Medulla oblongata (tissue), 1 donor: ENCODE measurements at regions not wholly inside any gene's neighbourhood (a gene's known extent, or its start where the extent isn't known, plus 50 kb on each side); places are given as distances from the start of the nearest gene placed in this dataset.

ENCODE experiments used
- DNase-seq: peaks from one replicate; pipeline ENCODE4 v3.0.0-alpha.2; 2015; ENCODE audit errors: extremely low spot score

DNA sequence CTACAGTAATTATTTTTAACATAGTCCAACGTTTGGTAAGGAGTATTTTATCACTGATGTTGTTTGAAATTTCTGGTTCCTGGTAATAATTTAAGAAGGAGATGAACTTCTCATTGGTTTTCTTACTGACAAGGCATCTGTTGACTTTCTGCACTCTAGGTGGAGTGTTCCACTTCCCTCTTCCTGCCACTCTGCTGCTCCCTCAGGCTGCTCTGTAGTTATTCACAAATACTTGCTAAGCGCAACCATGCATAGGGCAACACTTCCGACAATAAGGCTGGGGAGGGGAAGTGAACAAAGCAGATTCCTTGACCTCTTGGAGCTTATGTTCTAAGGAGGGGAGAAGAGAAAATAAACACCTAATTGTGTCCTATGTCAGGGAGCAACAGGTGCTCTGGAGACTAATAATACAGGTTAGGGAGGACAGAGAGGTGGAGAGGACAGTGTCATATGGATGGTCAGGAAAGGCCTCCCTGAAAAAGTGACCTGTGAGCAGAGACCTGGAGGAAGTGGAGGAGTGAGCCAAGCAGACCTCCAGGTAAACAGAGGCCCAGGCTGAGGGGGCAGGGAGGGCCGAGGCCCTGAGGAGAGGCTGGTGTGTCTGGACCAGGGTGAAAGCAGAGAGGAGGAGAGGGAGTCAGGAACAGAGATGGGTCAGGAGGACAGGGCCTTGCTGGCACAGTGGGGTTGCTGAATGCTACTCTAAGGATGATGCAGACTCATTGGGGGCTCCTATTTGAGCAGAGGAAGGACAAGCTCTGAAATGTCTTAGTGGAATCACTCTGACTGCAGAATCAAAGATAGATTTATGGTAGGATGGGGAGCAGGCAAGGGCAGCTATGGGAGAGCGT is 134.8 kb upstream of the SLC24A3 start:
- DNase-seq, result no peak

DNA sequence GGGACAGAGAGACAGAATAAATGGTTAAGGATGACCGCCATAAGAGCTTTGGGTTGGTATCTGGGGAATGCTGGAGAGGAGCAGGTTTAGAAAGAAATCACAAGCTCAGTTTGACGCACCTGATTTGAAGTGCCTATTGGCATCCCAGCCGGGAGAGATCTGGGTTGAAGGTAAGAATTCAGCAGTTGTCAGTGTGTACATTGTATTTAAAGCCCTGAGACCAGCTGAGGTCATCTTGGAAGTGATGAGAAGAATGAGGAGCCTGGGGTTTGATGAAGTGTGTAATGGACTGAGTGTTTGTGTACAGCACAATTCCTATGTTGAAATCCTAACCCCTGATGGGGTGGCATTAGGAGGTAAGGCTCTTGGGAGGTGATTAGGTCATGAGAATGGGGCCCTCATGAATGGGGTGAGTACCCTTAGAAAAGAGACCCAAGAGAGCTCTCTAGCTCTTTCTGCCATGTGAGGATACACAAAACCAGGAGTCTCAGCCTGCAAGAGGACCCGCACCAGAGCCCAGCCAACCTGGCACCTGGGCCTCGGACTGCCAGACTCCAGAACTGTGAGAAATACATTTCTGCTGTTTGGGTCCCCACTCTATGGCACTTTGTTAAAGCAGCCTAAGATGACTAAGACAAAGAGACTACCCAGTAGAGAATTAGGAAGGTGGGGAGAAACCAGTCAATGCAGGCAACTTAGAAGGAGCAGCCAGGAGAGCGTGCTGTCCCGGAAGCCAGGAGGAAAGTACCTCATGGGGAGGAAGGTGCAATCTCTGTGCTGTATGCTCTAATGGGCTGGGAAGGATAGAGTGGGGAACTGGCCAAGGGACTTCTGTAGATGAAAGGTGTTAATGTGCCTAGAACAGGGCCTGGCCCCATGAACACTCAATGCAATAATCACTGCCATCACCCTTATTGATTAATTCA is 133.7 kb upstream of the SLC24A3 start:
- DNase-seq, result no peak

DNA sequence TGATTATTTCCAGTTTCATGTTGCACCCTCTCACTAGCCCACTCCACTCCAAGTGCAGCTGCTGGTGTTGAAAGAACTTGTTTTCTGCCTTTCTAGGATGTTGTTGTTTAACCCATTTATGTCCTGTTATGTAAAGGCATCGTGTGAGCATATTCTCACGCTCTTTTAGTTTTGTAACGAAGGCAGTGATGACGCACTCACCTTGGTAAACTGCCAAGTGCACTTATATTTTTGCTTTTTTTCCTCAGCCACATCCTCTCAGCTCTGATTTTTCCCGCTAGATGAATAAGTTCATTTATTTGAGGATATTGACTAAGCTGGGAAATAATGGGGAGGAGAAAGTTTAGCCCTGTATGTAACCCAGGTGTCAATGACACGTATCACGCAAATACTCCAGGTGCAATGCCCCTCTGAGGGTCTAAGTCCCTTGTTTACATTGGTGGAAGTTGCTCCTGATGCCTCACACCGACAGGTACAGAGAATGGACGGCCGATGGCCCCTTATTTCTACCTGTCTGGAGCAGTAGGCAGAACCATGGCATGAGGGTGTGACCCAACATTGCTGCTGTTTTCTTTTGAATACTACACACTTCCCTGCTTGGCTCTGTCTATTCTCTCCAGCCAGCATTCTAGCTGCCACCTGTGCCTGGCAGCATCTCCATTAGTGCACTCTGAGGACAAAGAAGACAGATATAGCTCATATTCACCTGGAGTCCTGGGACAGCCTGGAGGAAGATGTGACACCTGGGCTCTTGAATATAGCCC is 132.7 kb upstream of the SLC24A3 start:
- no peak for DNase-seq

DNA sequence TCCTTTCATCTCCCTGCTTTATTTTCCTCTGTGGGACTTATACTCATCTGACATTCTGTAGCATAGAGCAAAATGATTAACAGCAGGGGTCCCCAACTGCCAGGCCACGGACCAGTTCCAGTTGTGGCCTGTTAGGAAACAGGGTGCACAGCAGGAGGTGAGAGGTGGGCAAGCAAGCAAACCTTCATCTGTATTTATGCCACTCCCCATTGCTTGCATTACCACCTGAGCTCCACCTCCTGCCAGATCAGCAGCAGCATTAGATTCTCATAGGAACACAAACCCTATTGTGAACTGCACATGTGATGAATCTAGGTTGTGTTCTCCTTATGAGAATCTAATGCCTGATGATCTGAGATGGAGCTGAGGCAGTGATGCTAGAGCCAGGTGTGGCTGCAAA is 130.5 kb upstream of the SLC24A3 start:
- DNase-seq, result no peak

DNA sequence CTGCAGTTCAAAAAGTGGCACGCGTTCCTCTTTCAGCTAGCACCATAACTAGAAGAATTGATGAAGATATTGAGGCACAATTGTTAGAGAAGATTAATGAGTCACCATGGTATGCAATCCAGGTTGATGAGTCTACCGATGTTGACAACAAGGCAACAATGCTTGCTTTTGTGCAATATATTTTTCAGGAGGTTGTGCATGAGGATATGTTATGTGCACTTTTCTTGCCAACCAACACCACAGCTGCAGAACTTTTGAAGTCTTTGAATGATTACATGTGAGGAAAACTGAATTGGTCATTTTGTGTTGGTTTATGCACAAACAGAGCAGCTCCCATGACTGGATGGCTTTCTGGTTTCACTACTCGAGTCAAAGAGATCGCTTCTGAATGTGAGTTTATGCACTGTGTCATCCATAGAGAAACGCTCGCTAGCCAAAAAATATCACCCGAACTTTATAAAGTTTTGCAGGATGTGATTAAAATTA is 129.3 kb upstream of the SLC24A3 start:
- DNase-seq, result no peak

DNA sequence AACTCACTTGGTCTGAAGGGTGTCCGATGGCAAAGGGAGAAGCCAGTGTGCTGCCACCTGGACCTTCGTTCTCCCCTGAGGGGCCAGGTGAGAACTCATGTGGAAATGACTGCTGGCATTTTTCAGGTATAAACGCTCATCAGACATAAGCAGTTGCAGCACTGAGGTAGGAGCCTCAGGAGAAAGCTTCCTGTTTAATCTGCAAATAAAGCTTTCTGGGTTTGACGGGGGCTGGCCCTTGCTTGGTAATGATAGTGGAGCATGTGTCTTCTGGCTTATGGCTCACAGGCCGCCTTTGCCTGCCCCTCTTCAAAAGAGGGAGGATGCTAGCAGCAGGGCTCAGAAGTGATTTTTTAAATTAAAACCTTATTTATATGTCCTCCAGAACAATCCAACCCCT is 122.1 kb upstream of the SLC24A3 start:
- DNase-seq, result no peak

DNA sequence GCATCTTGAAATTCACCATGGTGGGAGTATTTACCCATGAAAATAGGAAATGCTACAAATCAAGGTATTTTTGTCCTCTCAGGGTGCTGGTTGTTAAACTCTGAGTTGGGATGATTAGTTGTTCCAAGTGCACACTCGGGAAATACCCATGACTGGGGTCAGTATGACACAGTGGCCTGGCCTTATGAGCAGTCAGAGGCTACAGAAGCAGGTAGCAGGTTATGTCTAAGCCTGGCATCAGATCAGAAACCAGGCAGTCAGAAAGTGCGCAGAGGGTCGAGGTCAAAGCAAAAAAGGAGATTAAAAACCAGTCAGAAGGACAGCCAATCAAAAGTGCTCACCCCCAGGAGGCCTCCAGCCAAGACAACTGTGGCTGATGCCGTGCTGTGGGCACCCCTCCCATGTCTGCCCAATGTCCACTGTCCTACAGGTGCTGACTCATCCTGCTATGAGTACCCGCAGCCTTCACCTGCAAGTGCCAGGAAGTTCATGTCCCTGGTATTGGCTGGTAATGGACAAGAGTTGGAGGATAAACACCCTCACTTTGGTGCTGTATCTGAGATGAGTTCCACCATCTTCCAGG is 117.4 kb upstream of the SLC24A3 start:
- DNase-seq, result no peak

DNA sequence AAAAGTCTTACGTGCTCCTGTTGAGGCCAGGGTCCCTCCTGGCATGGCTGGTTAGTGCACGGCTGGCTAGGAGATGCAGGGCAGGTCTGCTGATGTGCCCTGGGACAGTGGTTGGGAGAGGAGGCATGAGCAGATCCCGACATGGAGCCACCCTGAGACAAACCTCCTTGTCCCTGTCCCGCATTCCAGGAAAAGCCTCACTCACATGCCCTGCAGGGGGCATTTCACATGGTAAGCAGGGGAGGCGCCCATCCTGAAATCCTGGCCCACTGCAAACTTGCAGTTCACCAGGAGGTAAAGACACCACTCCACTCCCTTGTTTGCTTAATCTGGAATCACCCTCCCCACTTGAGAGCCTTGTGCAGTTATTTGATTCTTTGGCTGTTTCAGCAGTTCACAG is 116.7 kb upstream of the SLC24A3 start:
- DNase-seq, result no peak

DNA sequence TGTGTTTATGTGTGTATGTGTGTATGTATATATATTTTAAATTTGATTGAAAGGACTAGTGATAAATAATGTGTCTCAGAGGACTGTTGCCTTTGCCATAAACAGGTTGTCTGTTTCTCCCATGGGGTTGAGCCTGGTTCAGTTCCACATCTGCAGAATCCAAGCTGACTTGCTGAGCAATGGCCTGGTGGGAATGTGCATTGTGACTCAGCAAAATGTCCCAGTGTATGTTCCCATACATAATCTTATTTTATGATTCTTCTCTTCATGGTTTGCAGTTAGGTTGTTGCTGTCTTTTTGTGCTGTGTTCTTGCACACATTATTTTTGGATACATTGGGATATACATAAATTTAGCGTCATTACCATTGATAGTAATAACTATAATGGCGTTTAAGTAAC is 115.6 kb upstream of the SLC24A3 start:
- DNase-seq, result no peak

DNA sequence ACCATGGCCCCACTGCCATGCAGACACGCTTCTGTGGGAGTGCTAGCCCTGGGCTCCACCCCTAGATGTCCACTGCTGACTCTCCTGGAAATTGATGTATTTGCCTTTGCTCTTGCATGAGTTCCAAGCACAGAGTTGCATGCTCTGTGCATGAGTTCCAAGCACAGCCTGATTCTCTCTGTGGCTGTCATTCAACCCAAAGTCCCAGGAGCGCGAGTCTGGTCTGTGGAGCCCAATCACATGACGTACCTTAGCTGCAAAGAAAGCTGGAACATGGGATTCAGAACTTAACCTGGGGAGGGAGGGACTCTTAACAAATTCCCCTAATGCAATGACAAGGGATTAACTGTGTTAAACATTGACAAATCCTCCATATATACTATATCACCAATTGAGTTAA is 114.3 kb upstream of the SLC24A3 start:
- no peak for DNase-seq

DNA sequence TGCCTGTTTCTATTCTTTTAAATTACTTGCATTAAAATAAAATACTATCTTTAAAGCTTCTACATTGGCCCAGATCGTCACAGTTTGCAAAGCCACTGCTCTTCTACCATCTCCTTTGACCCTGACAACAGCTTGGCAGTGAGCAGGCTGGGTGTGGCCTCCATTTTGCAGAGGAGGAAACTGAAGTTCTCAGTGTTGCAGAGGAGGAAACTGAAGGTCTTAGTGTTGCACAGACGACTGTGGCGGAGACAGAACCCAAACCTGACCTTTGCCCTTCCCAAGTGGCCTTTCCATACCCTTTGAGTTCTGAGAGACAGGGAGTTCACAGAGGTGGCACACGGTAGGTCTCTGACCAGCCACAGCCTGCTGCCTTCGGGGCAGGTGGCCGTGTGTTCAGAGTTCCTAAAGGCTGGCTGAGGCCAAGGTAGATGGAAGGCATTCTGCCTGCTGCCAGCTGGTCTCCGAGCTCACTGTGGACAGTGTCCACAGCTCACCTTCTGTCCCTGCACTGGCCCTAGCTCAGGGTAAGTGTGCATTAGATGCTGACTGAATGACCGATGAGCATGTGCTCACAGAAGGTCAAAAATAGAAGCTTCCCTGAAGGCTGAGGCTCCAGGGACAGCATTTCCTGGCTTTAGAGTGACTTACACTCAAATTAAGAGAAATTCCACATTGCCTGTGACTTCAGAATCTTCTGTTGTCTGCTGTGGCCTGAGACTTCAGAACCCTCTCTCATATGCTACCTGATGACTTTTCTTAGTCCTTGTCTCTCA is 113.5 kb upstream of the SLC24A3 start:
- no peak for DNase-seq

DNA sequence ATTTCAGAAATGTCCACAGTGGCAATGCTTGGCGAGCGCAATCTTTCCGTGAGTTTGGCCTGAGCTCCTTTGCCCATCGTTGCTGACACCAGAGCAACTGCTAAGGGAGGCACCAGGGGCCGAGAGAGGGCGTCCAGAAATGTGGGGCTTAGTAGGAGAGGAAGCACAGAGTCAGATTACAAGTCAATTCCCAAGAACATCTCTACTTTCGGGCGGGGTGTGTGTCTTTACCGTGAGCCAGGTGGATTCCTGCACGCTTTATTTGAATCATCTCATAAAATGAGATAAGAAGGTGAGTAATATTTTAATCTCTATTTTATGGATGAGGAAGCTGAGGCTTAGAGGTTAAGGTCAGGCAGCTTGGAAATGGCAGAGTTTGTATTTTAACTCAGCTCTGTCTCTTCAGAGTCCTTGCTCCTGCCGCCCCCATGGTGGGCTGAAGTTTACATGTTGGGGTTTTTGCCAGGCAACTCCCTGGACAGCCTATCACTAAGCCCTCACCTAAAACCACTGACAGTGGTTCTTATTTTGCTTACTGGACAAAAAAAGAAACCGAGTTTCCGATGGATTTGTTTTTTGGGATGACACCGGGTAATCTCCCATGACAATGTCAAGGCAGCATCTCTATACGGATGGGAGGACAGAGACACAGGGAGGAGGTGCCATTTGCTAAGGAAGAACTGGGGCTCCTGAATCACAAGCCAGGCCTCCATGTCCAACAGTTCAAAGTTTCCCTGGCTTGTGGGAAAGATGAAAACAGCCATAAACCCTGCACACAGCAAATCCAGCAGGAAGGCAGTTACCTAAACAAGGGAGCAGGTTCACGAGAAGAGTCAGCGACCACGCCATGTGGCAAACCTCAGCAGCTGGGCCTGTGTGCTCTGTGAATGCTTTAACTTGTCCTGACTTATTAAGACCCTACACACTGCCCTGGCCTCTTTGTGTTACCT is 112.6 kb upstream of the SLC24A3 start:
- DNase-seq, result no peak

DNA sequence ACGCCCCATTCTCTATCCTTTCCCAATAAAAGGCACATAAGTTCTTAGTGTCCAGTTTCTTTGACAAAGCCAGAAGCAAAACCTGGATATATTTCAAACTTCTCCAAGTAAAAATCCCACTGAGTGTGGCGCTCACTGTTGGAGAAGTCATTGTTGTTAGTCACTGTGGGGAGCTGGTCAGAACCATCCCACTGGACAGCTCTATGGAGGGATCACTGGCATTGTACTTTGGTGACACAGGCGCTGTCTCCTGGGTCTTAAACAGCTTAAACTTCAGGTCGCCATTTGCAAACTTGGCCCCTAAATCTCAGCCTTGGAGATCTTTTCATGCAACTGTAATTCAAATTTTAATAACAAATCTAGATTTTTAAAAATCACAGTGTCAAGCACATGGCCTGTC is 111.5 kb upstream of the SLC24A3 start:
- no peak for DNase-seq

DNA sequence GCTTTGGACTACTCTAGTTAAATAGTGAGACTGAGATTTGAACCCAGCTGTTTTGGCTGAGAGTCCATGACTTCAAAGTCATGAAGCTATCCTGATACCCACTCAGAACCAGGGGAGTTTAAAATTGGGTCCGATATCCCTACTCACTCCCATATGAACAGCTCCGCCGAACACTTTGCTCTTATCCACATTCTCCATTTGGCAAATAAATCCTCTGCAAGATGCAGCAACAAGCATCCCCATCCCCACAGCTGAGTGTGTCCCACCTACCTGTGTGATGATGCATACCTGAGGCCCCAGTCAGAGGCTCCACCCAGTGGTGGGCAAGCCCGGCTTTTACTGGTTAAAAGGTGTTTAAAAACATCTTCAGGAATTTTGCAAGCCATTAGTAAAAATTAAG is 108.3 kb upstream of the SLC24A3 start:
- DNase-seq, result no peak

DNA sequence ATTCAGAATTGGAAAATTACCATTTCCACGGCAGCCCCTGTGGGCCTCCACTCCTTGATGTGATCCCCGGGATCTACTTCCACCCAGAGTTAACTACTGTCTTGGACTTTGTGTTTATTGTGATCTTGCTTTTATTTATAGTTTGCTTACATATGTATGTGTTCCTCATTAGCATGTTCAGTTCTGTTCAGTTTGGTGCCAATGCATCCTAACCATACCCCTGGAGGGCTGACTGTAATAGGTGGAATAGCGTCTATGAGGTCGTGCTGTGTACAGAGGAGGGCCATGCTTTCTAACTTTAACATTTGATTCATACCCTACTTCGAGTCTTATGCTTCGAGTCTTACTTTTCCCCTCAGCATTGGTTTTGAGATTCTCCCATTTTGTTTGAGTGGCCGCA is 104.3 kb upstream of the SLC24A3 start:
- DNase-seq, result no peak

DNA sequence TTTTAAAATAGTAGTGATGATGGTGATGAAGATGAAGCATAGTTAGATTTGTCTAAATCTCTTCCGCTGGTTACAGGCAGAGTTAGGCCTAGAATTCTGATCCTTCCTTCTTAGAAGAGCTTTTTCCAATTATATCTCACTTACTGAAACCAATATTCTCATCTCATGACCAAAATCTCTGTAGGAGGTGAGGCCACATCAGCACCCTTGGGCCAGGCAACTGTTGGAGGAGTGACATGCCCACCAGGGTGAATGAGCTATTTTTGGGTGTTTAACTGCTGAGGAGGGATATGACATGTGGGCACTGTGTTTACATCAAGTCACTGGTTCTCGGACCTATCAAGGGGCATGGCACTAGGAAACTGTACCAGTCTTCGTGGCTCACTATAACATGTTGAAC is 102.2 kb upstream of the SLC24A3 start:
- no peak for DNase-seq

DNA sequence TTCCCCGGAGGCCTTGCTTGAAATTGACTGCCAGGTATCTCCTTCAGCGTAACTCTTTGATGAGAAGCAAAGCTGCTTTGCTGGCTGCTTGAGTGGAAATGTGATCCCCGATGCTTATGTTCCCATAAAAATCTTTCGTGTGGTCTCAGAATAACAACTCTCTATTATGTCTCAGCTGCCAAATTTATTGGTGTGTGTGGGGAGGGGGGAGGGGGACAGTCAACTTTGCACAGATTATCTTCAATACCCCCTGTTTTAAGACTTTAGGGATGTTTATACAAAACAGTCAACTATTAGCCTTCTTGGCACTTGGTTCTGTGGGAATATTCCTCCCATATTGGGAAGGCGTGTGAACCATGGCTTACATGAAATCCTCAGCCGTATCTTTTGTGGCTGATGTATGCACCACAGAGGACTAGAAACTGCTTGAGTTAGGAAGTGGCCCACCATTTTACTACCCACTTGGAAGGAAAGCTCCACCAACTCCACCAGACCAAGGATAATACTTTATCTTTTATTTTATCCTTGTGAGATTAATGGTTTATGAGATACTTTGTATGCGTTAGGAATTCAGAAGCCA is 101.5 kb upstream of the SLC24A3 start:
- no peak for DNase-seq

DNA sequence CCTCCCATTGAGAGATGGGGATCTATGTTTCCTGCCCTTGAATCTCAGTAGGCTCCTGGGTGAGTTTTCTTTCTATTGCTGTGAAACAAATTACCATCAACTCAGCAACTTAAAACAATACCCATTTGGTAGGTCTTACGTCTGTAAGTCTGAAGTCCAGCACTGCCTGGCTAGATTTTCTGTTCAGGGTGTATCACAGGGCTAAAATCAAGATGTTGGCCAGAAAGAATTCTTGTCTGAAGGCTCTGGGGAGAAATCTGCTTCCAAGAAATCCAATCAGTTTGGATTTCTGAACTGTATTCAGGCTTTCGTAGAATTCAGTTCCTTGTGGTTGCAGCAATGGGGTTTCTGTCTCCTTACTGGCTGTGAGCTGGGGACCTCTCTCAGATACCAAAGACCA is 99.6 kb upstream of the SLC24A3 start:
- no peak for DNase-seq

DNA sequence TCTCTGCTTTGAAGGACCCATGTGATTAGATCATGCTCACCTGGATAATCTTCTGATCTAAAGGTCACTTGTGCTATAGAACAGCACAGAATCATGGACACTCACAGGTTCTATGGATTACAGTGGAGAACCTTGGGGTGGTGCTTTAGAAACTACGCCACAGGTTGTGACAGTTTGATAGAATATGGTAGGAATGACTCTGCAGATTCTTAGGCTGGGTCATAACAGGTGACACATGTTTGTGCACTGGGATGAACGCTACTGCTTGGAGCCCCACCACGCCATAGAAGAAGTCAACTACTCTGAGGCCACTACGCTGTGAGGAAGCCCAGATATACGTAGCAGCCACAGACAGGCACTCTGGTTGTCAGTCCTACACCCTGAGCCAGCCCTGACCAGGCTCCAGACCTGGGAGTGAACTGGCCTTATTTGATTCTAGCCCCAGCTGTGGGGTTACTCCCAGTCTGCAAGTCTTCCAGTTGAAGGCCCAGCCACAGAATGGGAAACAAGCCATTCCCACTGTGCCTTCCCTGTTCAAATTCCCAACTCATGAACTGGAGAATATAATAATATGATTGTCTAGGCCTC is 99.0 kb upstream of the SLC24A3 start:
- DNase-seq, result no peak
